ENCODE measurements at regions not wholly inside any gene's neighbourhood (a gene's known extent, or its start where the extent isn't known, plus 50 kb on each side); places are given as distances from the start of the nearest gene placed in this dataset.

- no peak for TF ChIP-seq YY1 (IDR thresholded peaks at IDR 0.05; ENCODE audit: insufficient read depth, insufficient read length)
- no peak for TF ChIP-seq ZNF274 (IDR thresholded peaks at IDR 0.05; ENCODE audit: low read depth, low read length)
- no peak for TF ChIP-seq SUZ12 (IDR thresholded peaks at IDR 0.05; ENCODE audit: extremely low read depth, insufficient read depth, insufficient read length)
These were observed 95.0 kb downstream of the FCRL5 start for GRCh38 chr1:157457279-157457678.
